ENCODE measurements at regions not wholly inside any gene's neighbourhood (a gene's known extent, or its start where the extent isn't known, plus 50 kb on each side); places are given as distances from the start of the nearest gene placed in this dataset.

- no peak for TF ChIP-seq CTCF (IDR thresholded peaks at IDR 0.05)
- TF ChIP-seq POLR2A (IDR thresholded peaks at IDR 0.05), result no peak
- TF ChIP-seq POLR2AphosphoS5 (IDR thresholded peaks at IDR 0.05), result no peak
- TF ChIP-seq EP300 (IDR thresholded peaks at IDR 0.05), result no peak
These were observed 261.2 kb downstream of the DLL1 start for GRCh38 chr6:170029416-170030283.

All from upper lobe of left lung (tissue), 4 donors.